ENCODE measurements at regions not wholly inside any gene's neighbourhood (a gene's known extent, or its start where the extent isn't known, plus 50 kb on each side); places are given as distances from the start of the nearest gene placed in this dataset.

DNA sequence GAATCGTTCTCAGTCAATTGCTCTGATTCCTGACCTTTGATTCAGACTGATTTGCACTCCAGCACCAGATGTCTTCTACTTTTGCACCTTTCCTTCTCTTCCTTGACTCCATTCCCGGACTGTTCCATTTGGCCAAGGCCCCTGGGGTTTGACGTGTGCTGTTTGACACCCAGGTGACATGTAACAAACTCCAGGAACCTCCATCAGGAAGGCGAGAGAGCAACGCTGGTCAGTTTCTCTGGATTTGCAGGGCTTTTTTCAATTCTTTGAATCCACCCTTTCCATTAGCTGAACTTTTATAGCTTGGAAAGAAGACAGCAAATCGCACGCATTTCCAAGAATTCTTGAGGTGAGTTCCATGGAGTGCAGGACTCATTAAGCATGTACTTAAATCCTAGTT, 98.4 kb upstream of the FOXF1 start:
- H3K4me1 ChIP-seq (ENCODE audit: insufficient read depth, low read length), result no peaks in the 10 kb centered on the region
- no peak for DNase-seq (ENCODE audit: insufficient read length, low spot score, missing footprints)
- H3K9me3 ChIP-seq (ENCODE audit: low read depth, low read length), result no peaks in the 10 kb centered on the region
- H3K4me2 ChIP-seq (ENCODE audit: insufficient read depth, low read length), result no peak overlapping the region
- H2AFZ ChIP-seq (ENCODE audit: low read length), result no peak overlapping the region
- H3K36me3 ChIP-seq (ENCODE audit: insufficient read depth, low read length), result no peaks in the 10 kb centered on the region
- H3K27me3 ChIP-seq (ENCODE audit: insufficient read depth, low read length), result peaks cover 10% of the 10 kb centered on the region
- H4K20me1 ChIP-seq (ENCODE audit: insufficient read depth, low read length), result no peaks in the 10 kb centered on the region
- TF ChIP-seq, protein P1, sequence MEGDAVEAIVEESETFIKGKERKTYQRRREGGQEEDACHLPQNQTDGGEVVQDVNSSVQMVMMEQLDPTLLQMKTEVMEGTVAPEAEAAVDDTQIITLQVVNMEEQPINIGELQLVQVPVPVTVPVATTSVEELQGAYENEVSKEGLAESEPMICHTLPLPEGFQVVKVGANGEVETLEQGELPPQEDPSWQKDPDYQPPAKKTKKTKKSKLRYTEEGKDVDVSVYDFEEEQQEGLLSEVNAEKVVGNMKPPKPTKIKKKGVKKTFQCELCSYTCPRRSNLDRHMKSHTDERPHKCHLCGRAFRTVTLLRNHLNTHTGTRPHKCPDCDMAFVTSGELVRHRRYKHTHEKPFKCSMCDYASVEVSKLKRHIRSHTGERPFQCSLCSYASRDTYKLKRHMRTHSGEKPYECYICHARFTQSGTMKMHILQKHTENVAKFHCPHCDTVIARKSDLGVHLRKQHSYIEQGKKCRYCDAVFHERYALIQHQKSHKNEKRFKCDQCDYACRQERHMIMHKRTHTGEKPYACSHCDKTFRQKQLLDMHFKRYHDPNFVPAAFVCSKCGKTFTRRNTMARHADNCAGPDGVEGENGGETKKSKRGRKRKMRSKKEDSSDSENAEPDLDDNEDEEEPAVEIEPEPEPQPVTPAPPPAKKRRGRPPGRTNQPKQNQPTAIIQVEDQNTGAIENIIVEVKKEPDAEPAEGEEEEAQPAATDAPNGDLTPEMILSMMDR (IDR thresholded peaks at IDR 0.05; ENCODE audit: extremely low read depth, low read depth, low read length), result no peak
- no peaks in the 10 kb centered on the region for H3K79me2 ChIP-seq (ENCODE audit: insufficient read depth, low read length)
- H3K27ac ChIP-seq (ENCODE audit: low read depth, low read length), result no peak overlapping the region
- H3K4me3 ChIP-seq (ENCODE audit: insufficient read depth, low read length), result no peak overlapping the region

DNA sequence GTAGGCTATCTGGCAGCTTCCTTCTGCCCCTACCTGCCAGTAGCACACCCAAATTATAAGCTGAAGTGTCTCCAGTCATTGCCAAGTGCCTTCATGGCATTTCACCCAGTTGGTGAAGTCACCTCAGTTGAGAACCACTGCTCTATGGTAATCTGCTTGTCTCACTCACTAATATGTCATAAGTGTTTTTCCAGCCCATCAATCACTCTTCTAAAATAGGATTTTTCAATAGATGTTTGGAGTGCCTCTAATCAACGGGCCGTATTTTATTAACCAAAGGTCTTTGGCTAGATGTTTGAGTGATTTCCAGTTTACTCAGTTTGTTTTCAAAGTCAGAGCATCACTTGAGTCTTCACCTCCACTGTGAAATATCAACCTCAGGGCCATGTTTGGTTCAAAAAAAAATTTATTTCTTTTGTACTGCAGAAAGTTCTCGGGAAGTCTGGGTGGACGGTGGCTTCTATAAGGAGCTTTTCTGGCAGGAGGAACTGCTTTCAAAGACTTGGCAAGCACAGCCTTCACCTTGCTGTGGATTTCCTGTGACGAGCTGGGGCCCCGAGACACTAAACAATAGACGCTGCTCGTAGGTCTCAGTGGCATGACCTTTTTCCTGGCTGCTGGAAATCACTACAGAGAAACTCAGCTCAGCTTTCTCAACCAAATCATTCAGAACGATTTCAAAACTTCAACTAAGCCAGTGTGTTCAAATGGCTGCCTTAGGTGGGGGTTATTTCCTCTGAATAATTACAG, 95.2 kb upstream of the FOXF1 start:
- Histone ChIP-seq H3K27ac (ENCODE audit: low read depth, low read length) (no peak overlapping the region), H3K79me2 (ENCODE audit: insufficient read depth, low read length) (no peaks in the 10 kb centered on the region), H3K27me3 (ENCODE audit: insufficient read depth, low read length) (peaks cover 4% of the 10 kb centered on the region), H3K36me3 (ENCODE audit: insufficient read depth, low read length) (no peaks in the 10 kb centered on the region), H3K4me1 (ENCODE audit: insufficient read depth, low read length) (no peaks in the 10 kb centered on the region), H3K4me3 (ENCODE audit: insufficient read depth, low read length) (no peak overlapping the region), H3K4me2 (ENCODE audit: insufficient read depth, low read length) (no peak overlapping the region), H2AFZ (ENCODE audit: low read length) (no peak overlapping the region), H3K9me3 (ENCODE audit: low read depth, low read length) (no peaks in the 10 kb centered on the region), H4K20me1 (ENCODE audit: insufficient read depth, low read length) (no peaks in the 10 kb centered on the region)
- no peak for DNase-seq (ENCODE audit: insufficient read length, low spot score, missing footprints)
- TF ChIP-seq, protein P1 (IDR thresholded peaks at IDR 0.05; ENCODE audit: extremely low read depth, low read depth, low read length), result no peak

DNA sequence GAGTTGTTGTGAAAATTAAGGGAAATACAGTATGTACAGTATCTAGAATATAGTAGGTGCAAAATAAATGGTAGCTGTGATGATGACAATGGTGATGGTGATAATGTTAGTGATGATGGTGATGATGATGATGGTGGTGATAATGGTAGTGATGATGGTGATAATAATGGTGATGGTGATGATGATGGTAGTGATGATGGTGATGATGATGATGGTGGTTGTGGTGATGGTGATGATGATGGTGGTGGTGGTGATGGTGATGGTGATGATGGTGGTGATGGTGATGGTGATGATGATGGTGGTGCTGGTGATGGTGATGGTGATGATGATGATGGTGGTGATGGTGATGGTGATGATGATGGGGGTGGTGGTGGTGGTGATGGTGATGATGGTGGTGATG, 91.3 kb upstream of the FOXF1 start:
- Histone ChIP-seq H2AFZ (ENCODE audit: low read length) (no peak overlapping the region), H3K36me3 (ENCODE audit: insufficient read depth, low read length) (no peaks in the 10 kb centered on the region), H3K27me3 (ENCODE audit: insufficient read depth, low read length) (peaks cover 10% of the 10 kb centered on the region), H3K4me2 (ENCODE audit: insufficient read depth, low read length) (no peak overlapping the region), H3K4me1 (ENCODE audit: insufficient read depth, low read length) (no peaks in the 10 kb centered on the region), H4K20me1 (ENCODE audit: insufficient read depth, low read length) (no peaks in the 10 kb centered on the region), H3K9me3 (ENCODE audit: low read depth, low read length) (no peaks in the 10 kb centered on the region), H3K79me2 (ENCODE audit: insufficient read depth, low read length) (no peaks in the 10 kb centered on the region), H3K27ac (ENCODE audit: low read depth, low read length) (no peak overlapping the region), H3K4me3 (ENCODE audit: insufficient read depth, low read length) (no peak overlapping the region)
- no peak for DNase-seq (ENCODE audit: insufficient read length, low spot score, missing footprints)
- TF ChIP-seq, protein P1 (IDR thresholded peaks at IDR 0.05; ENCODE audit: extremely low read depth, low read depth, low read length), result no peak

DNA sequence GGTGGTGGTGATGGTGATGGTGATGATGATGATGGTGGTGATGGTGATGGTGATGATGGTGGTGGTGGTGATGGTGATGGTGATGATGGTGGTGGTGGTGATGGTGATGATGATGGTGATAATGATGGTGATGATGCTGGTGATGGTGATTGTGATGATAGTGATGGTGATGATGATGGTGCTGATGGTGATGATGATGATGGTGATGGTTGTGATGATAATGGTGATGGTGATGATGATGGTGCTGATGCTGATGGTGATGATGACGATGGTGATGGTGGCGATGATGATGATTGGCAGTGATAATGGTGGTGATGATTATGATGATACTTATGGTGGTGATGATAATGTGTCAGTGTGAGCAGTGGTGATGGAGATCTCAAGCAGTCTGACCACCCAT, 90.8 kb upstream of the FOXF1 start:
- Histone ChIP-seq H3K79me2 (ENCODE audit: insufficient read depth, low read length) (no peaks in the 10 kb centered on the region), H3K36me3 (ENCODE audit: insufficient read depth, low read length) (no peaks in the 10 kb centered on the region), H3K4me1 (ENCODE audit: insufficient read depth, low read length) (no peaks in the 10 kb centered on the region), H3K4me2 (ENCODE audit: insufficient read depth, low read length) (no peak overlapping the region), H3K9me3 (ENCODE audit: low read depth, low read length) (no peaks in the 10 kb centered on the region), H4K20me1 (ENCODE audit: insufficient read depth, low read length) (no peaks in the 10 kb centered on the region), H3K27ac (ENCODE audit: low read depth, low read length) (no peak overlapping the region), H2AFZ (ENCODE audit: low read length) (no peak overlapping the region), H3K27me3 (ENCODE audit: insufficient read depth, low read length) (peaks cover 16% of the 10 kb centered on the region), H3K4me3 (ENCODE audit: insufficient read depth, low read length) (no peak overlapping the region)
- no peak for DNase-seq (ENCODE audit: insufficient read length, low spot score, missing footprints)
- TF ChIP-seq, protein P1 (IDR thresholded peaks at IDR 0.05; ENCODE audit: extremely low read depth, low read depth, low read length), result no peak
